MM.1S (cell line): ENCODE measurements at regions not wholly inside any gene's neighbourhood (a gene's known extent, or its start where the extent isn't known, plus 50 kb on each side); places are given as distances from the start of the nearest gene placed in this dataset.

Experiments
- DNase-seq: peaks from one replicate; pipeline ENCODE4 v3.0.0-alpha.2; 2015
- H2AFZ ChIP-seq: fragments of 300-600 bp; sonication (generic); 2 replicates; pipeline ENCODE4 v1.6.0; 2016; ENCODE audit warnings: antibody characterized with exemption, low read length
- H3F3A ChIP-seq: fragments of 300-600 bp; sonication (generic); 2 replicates; pipeline ENCODE4 v1.6.1; 2016; ENCODE audit warnings: mild to moderate bottlenecking, antibody characterized with exemption, low read length, moderate library complexity, mixed read lengths; ENCODE audit not compliant: insufficient read depth
- H3K27ac ChIP-seq: fragments of 300-600 bp; sonication (generic); 2 replicates; pipeline ENCODE4 v1.5.1; 2016; ENCODE audit warnings: mild to moderate bottlenecking, low read length
- H3K27me3 ChIP-seq: fragments of 300-600 bp; sonication (generic); replicated peaks from 2 replicates; pipeline ENCODE4 v1.6.0; 2016; ENCODE audit warnings: low read length; ENCODE audit not compliant: insufficient read depth
- H3K36me3 ChIP-seq: fragments of 300-600 bp; sonication (generic); replicated peaks from 2 replicates; pipeline ENCODE4 v1.6.1; 2016; ENCODE audit warnings: mild to moderate bottlenecking, low read length, mixed read lengths; ENCODE audit not compliant: insufficient read depth
- H3K4me1 ChIP-seq: fragments of 300-600 bp; sonication (generic); 2 replicates; pipeline ENCODE4 v1.6.1; 2016; ENCODE audit warnings: low read length, mixed read lengths
- H3K4me2 ChIP-seq: fragments of 300-600 bp; sonication (generic); 2 replicates; pipeline ENCODE4 v1.6.0; 2016; ENCODE audit warnings: low read depth, low read length
- H3K4me3 ChIP-seq: fragments of 300-600 bp; sonication (generic); 2 replicates; pipeline ENCODE4 v1.5.1; 2016; ENCODE audit warnings: low read length, mixed read lengths
- H3K79me2 ChIP-seq: fragments of 300-600 bp; sonication (generic); 2 replicates; pipeline ENCODE4 v1.6.1; 2016; ENCODE audit warnings: mixed run types, low read length, mixed read lengths
- H3K9ac ChIP-seq: fragments of 300-600 bp; sonication (generic); 2 replicates; pipeline ENCODE4 v1.6.1; 2016; ENCODE audit warnings: low read length, mixed read lengths
- H3K9me2 ChIP-seq: fragments of 300-600 bp; sonication (generic); replicated peaks from 2 replicates; pipeline ENCODE4 v1.6.1; 2016; ENCODE audit warnings: mild to moderate bottlenecking, low read length, mixed read lengths; ENCODE audit not compliant: insufficient read depth
- H3K9me3 ChIP-seq: fragments of 300-600 bp; sonication (generic); replicated peaks from 2 replicates; pipeline ENCODE4 v1.6.1; 2016; ENCODE audit warnings: mild to moderate bottlenecking, low read length, mixed read lengths; ENCODE audit not compliant: insufficient read depth
- H4K20me1 ChIP-seq: fragments of 300-600 bp; sonication (generic); 2 replicates; pipeline ENCODE4 v1.6.1; 2016; ENCODE audit warnings: mild to moderate bottlenecking, low read length, moderate library complexity, mixed read lengths; ENCODE audit not compliant: insufficient read depth
- EZH2 ChIP-seq: fragments of 300-600 bp; sonication (generic); optimal IDR thresholded peaks from 2 replicates; pipeline ENCODE3; 2017; ENCODE audit warnings: low read depth, mild to moderate bottlenecking, antibody characterized with exemption, low read length, mixed read lengths
- EZH2phosphoT487 ChIP-seq: fragments of 300-600 bp; sonication (generic); IDR thresholded peaks from 2 replicates; pipeline ENCODE4 v1.6.1; 2018; ENCODE audit warnings: antibody characterized with exemption, low read length
- TF ChIP-seq, protein P1 (sequence below): fragments of 300-600 bp; sonication (generic); IDR thresholded peaks from 2 replicates; pipeline ENCODE4 v1.5.1; 2016; ENCODE audit warnings: antibody characterized with exemption, low read length, mixed read lengths

DNA sequence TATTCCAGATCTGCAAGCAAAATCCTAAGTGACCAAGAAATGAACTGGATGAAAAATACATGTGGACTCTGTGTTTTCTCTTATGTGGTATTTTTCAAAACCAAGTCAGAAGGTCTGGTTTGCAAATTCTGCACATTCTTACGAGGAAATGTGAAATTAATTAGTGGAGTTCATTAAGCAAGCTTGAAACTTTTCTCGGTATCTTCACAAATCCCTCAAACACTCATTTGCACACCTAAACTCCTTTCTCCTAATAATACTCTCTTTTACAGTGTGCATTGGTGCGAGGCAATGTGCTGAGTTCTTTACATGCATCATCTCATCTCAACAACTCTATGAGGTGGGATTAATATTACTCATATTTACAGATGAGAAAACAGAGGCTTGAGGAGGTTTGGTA lies 82.1 kb downstream of the MTERF1 start:
- no peak for DNase-seq
- no peak for TF ChIP-seq EZH2
- TF ChIP-seq, protein P1, sequence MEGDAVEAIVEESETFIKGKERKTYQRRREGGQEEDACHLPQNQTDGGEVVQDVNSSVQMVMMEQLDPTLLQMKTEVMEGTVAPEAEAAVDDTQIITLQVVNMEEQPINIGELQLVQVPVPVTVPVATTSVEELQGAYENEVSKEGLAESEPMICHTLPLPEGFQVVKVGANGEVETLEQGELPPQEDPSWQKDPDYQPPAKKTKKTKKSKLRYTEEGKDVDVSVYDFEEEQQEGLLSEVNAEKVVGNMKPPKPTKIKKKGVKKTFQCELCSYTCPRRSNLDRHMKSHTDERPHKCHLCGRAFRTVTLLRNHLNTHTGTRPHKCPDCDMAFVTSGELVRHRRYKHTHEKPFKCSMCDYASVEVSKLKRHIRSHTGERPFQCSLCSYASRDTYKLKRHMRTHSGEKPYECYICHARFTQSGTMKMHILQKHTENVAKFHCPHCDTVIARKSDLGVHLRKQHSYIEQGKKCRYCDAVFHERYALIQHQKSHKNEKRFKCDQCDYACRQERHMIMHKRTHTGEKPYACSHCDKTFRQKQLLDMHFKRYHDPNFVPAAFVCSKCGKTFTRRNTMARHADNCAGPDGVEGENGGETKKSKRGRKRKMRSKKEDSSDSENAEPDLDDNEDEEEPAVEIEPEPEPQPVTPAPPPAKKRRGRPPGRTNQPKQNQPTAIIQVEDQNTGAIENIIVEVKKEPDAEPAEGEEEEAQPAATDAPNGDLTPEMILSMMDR = no peak
- TF ChIP-seq EZH2phosphoT487 = no peak

DNA sequence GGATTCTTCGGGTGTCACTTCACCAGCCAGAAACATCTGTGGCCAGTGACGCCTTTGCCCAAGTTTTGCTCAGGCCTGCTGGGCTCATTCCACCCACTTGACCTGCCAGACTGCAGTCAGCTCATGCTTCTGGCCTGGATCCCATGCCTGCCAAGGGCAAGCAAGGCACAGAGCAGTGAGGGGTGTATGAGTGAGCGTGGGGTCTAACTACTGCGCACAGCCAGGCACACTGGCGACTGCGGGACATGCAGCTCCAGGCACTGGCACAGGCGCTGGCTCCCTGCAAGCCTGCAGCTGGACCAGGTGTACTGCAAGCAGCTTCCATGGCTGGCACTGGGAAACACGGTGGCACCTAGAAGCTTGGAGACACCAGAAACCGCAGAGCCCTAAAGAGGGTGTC lies 80.1 kb downstream of the MTERF1 start:
- Histone ChIP-seq H3K79me2 (no peaks in the 10 kb centered on the region), H3F3A (no peaks in the 10 kb centered on the region), H3K27ac (no peak overlapping the region), H3K9ac (no peak overlapping the region), H4K20me1 (no peaks in the 10 kb centered on the region), H3K4me1 (no peaks in the 10 kb centered on the region), H2AFZ (no peak overlapping the region), H3K9me3 (no peaks in the 10 kb centered on the region), H3K9me2 (no peaks in the 10 kb centered on the region), H3K36me3 (no peaks in the 10 kb centered on the region), H3K4me2 (no peak overlapping the region), H3K27me3 (no peaks in the 10 kb centered on the region), H3K4me3 (no peak overlapping the region)
- no peak for DNase-seq
- TF ChIP-seq EZH2phosphoT487 (no peak), EZH2 (no peak)
- TF ChIP-seq, protein P1 = no peak

More for the DNA sequence above, 82.1 kb downstream of the MTERF1 start:
- no peaks in the 10 kb centered on the region for H3K9me3 ChIP-seq
- no peak overlapping the region for H3K4me2 ChIP-seq
- no peaks in the 10 kb centered on the region for H3K27me3 ChIP-seq
- H3K36me3 ChIP-seq = no peaks in the 10 kb centered on the region
- H3K4me1 ChIP-seq = no peaks in the 10 kb centered on the region
- H2AFZ ChIP-seq = no peak overlapping the region
- no peaks in the 10 kb centered on the region for H4K20me1 ChIP-seq
- H3K9ac ChIP-seq = no peak overlapping the region
- H3K4me3 ChIP-seq = no peak overlapping the region
- H3K79me2 ChIP-seq = no peaks in the 10 kb centered on the region
- H3K27ac ChIP-seq = no peak overlapping the region
- no peaks in the 10 kb centered on the region for H3K9me2 ChIP-seq
- H3F3A ChIP-seq = no peaks in the 10 kb centered on the region

DNA sequence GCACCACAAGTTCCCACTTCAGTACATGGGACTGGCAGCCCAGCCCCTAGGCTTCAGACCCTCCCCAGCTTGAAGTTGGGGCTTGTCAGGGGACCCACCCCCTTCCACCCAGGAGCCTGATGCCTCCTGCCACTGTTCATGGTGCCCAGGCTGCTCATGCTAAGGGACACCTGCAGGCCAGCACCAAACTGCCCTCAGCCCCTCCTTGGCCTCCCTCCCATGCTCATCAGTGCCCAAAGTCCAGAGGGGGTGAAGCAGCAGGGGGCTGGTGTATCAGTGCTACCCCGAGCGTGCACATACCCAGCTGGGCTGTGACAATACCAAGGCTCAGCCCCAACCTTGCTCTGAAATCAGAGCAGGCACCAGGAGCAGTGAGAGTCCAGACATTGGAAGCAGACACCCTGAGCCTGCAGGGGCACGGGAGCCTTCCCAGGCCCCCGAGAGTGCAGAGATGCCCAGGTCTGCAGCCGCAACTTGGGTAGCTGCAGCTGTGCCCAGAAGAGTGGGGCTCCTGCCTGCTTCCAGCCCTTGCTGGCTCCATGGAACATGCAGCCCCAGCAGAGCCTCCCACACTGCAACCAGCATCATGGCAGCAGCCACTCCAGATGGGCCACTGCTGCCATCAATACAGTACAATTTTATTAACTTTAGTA lies 79.0 kb downstream of the MTERF1 start:
- Histone ChIP-seq H3K4me2 (no peak overlapping the region), H3K27me3 (no peaks in the 10 kb centered on the region), H3F3A (no peaks in the 10 kb centered on the region), H3K4me1 (no peaks in the 10 kb centered on the region), H4K20me1 (no peaks in the 10 kb centered on the region), H3K9me2 (no peaks in the 10 kb centered on the region), H3K4me3 (no peak overlapping the region), H3K9me3 (no peaks in the 10 kb centered on the region), H3K9ac (no peak overlapping the region), H2AFZ (no peak overlapping the region), H3K36me3 (no peaks in the 10 kb centered on the region), H3K27ac (no peak overlapping the region), H3K79me2 (no peaks in the 10 kb centered on the region)
- no peak for DNase-seq
- TF ChIP-seq, protein P1 = no peak
- TF ChIP-seq EZH2 (no peak), EZH2phosphoT487 (no peak)
